ENCODE measurements at regions not wholly inside any gene's neighbourhood (a gene's known extent, or its start where the extent isn't known, plus 50 kb on each side); places are given as distances from the start of the nearest gene placed in this dataset.

DNA sequence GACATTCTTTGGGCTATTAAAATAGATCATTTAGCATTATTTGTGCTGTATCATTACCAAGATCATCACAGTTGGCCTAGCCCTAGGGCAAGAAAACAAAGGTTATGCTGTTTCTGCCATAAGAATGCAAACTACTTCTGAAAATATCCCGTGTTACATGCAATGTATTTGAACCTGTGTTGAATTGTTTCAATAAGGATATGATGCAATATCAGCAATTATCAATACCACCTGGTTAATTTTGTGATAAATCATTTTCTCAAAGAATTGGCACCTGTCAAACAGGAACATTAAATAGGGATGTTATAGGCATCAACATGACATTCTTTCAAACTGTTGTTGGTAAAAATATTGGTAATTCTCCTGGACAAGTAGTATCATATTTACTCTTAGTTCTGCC is 2002.0 kb upstream of the CDH9 start:
- Histone ChIP-seq H3K9ac (no peak overlapping the region), H3K36me3 (ENCODE audit: insufficient read depth) (no peaks in the 10 kb centered on the region), H3K27ac (no peak overlapping the region), H3K4me1 (ENCODE audit: low read depth, poor library complexity, severe bottlenecking) (no peaks in the 10 kb centered on the region), H2AFZ (ENCODE audit: low read depth) (no peak overlapping the region), H3K4me2 (no peak overlapping the region), H3K27me3 (ENCODE audit: insufficient read depth, low read depth) (no peaks in the 10 kb centered on the region), H4K20me1 (ENCODE audit: insufficient read depth) (no peaks in the 10 kb centered on the region), H3K4me3 (IDR thresholded peaks at IDR 0.05; ENCODE audit: insufficient read depth, low read depth, low read length) (no peak overlapping the region), H3K79me2 (ENCODE audit: insufficient read depth, low read depth) (no peaks in the 10 kb centered on the region)
- TF ChIP-seq, protein P1, sequence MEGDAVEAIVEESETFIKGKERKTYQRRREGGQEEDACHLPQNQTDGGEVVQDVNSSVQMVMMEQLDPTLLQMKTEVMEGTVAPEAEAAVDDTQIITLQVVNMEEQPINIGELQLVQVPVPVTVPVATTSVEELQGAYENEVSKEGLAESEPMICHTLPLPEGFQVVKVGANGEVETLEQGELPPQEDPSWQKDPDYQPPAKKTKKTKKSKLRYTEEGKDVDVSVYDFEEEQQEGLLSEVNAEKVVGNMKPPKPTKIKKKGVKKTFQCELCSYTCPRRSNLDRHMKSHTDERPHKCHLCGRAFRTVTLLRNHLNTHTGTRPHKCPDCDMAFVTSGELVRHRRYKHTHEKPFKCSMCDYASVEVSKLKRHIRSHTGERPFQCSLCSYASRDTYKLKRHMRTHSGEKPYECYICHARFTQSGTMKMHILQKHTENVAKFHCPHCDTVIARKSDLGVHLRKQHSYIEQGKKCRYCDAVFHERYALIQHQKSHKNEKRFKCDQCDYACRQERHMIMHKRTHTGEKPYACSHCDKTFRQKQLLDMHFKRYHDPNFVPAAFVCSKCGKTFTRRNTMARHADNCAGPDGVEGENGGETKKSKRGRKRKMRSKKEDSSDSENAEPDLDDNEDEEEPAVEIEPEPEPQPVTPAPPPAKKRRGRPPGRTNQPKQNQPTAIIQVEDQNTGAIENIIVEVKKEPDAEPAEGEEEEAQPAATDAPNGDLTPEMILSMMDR (conservative IDR thresholded peaks at IDR 0.05; ENCODE audit: low read depth, low read length), result no peak

DNA sequence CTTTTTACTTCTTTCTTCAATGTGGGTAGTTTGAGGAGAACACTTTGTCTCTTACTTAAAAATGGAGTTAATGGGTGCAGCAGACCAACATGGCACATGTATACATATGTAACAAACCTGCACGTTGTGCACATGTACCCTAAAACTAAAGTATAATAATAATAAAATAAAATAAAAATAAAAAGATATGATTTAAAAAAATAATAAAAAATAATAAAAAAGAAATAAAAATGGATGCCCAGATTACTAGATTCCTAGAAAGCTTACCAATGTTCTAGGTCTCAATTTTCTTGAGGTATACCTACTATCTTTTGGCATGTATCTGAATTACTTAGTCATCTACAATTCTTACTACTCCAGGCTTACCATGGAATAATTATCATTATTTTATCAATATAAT is 2001.6 kb upstream of the CDH9 start:
- Histone ChIP-seq H3K9ac (no peak overlapping the region), H2AFZ (ENCODE audit: low read depth) (no peak overlapping the region), H3K4me1 (ENCODE audit: low read depth, poor library complexity, severe bottlenecking) (no peaks in the 10 kb centered on the region), H3K4me3 (IDR thresholded peaks at IDR 0.05; ENCODE audit: insufficient read depth, low read depth, low read length) (no peak overlapping the region), H3K27ac (no peak overlapping the region), H3K79me2 (ENCODE audit: insufficient read depth, low read depth) (no peaks in the 10 kb centered on the region), H3K36me3 (ENCODE audit: insufficient read depth) (no peaks in the 10 kb centered on the region), H4K20me1 (ENCODE audit: insufficient read depth) (no peaks in the 10 kb centered on the region), H3K27me3 (ENCODE audit: insufficient read depth, low read depth) (no peaks in the 10 kb centered on the region), H3K4me2 (no peak overlapping the region)
- TF ChIP-seq, protein P1 (conservative IDR thresholded peaks at IDR 0.05; ENCODE audit: low read depth, low read length), result no peak

DNA sequence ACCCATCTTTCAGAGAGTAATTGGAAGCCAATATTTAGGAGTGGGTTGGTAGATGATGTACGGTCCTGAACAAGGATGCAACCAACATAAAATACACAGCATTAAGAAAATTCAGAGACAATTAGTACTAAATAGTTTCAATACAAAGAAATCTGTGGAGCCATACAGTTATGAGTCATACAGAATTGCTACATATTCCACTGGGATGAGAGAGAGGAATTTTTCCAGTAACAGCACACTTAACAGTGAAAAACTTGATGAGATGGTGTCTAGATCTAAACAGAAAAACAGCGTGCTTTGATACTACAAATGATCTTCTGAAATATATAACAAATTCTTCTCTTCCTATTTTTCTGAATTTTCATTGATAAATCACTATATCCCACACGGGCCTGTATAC is 1999.3 kb upstream of the CDH9 start:
- H3K4me2 ChIP-seq, result no peak overlapping the region
- no peak overlapping the region for H3K4me3 ChIP-seq (IDR thresholded peaks at IDR 0.05; ENCODE audit: insufficient read depth, low read depth, low read length)
- H3K4me1 ChIP-seq (ENCODE audit: low read depth, poor library complexity, severe bottlenecking), result no peaks in the 10 kb centered on the region
- no peak overlapping the region for H3K27ac ChIP-seq
- H3K9ac ChIP-seq, result no peak overlapping the region
- H3K27me3 ChIP-seq (ENCODE audit: insufficient read depth, low read depth), result no peaks in the 10 kb centered on the region
- no peaks in the 10 kb centered on the region for H4K20me1 ChIP-seq (ENCODE audit: insufficient read depth)
- no peak overlapping the region for H2AFZ ChIP-seq (ENCODE audit: low read depth)
- TF ChIP-seq, protein P1 (conservative IDR thresholded peaks at IDR 0.05; ENCODE audit: low read depth, low read length), result no peak
- H3K36me3 ChIP-seq (ENCODE audit: insufficient read depth), result no peaks in the 10 kb centered on the region
- H3K79me2 ChIP-seq (ENCODE audit: insufficient read depth, low read depth), result no peaks in the 10 kb centered on the region

DNA sequence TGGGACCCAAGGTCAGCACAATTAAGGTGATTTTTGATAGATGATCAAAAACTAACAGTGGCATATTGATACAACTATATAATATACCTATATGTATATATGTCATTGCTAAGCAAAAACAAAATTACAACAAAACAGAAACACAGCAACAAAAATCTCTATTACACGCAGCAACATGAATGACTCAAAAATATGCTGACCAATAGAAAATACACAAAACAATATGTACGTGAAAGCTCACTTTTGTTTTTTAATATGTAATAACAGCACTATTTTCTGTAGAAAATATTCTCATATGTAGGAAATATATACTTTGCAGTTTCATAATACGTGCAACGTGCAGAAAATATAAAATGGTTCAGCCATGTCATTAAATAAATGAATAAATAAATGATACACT is 1985.7 kb upstream of the CDH9 start:
- Histone ChIP-seq H3K4me2 (no peak overlapping the region), H4K20me1 (ENCODE audit: insufficient read depth) (no peaks in the 10 kb centered on the region), H3K27ac (no peak overlapping the region), H3K27me3 (ENCODE audit: insufficient read depth, low read depth) (no peaks in the 10 kb centered on the region), H3K36me3 (ENCODE audit: insufficient read depth) (no peaks in the 10 kb centered on the region), H3K9ac (no peak overlapping the region), H2AFZ (ENCODE audit: low read depth) (no peak overlapping the region), H3K4me3 (IDR thresholded peaks at IDR 0.05; ENCODE audit: insufficient read depth, low read depth, low read length) (no peak overlapping the region), H3K4me1 (ENCODE audit: low read depth, poor library complexity, severe bottlenecking) (no peaks in the 10 kb centered on the region), H3K79me2 (ENCODE audit: insufficient read depth, low read depth) (no peaks in the 10 kb centered on the region)
- TF ChIP-seq, protein P1 (conservative IDR thresholded peaks at IDR 0.05; ENCODE audit: low read depth, low read length), result no peak

DNA sequence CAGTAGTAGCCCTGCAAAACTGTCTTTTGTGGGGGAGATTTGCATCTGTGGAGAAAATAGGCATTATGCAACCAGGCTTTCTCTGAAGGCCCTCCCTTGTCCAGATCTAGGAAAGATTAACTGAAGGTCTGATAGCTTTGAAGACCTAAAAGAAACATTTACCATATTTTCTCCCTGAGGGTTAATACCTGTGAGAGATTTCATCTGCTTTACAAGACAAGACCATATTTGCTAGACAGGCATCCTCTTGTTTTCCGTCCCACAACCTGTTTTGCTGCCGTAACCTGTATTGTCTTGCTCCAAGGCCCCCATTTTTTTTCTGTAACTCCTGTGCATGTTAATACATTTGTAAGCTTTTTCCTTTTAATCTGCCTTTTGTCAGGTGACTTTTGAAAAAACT is 1985.2 kb upstream of the CDH9 start:
- Histone ChIP-seq H3K4me3 (IDR thresholded peaks at IDR 0.05; ENCODE audit: insufficient read depth, low read depth, low read length) (no peak overlapping the region), H4K20me1 (ENCODE audit: insufficient read depth) (no peaks in the 10 kb centered on the region), H3K79me2 (ENCODE audit: insufficient read depth, low read depth) (no peaks in the 10 kb centered on the region), H3K36me3 (ENCODE audit: insufficient read depth) (no peaks in the 10 kb centered on the region), H3K27ac (no peak overlapping the region), H3K4me2 (no peak overlapping the region), H3K27me3 (ENCODE audit: insufficient read depth, low read depth) (no peaks in the 10 kb centered on the region), H2AFZ (ENCODE audit: low read depth) (no peak overlapping the region), H3K9ac (no peak overlapping the region), H3K4me1 (ENCODE audit: low read depth, poor library complexity, severe bottlenecking) (no peaks in the 10 kb centered on the region)
- TF ChIP-seq, protein P1 (conservative IDR thresholded peaks at IDR 0.05; ENCODE audit: low read depth, low read length), result no peak
